Left ventricle myocardium inferior (tissue), 1 donor: ENCODE measurements at regions not wholly inside any gene's neighbourhood (a gene's known extent, or its start where the extent isn't known, plus 50 kb on each side); places are given as distances from the start of the nearest gene placed in this dataset.

Experiments used
- DNase-seq: peaks from one replicate; pipeline ENCODE4 v3.0.0-alpha.2; 2020
- H3K27ac ChIP-seq: fragments of 200-600 bp; replicated peaks from 2 replicates; pipeline ENCODE4 v1.8.0; 2021
- H3K27me3 ChIP-seq: fragments of 200-600 bp; 2 replicates; pipeline ENCODE4 v1.8.0; 2021; ENCODE audit warnings: low read depth
- H3K36me3 ChIP-seq: fragments of 200-600 bp; 2 replicates; pipeline ENCODE4 v1.8.0; 2021
- H3K4me1 ChIP-seq: fragments of 200-600 bp; 2 replicates; pipeline ENCODE4 v1.8.0; 2021
- H3K4me3 ChIP-seq: fragments of 200-600 bp; 2 replicates; pipeline ENCODE4 v1.8.0; 2021; ENCODE audit warnings: mild to moderate bottlenecking, moderate library complexity
- H3K9me3 ChIP-seq: fragments of 200-600 bp; replicated peaks from 2 replicates; pipeline ENCODE4 v1.8.0; 2021
- CTCF ChIP-seq: fragments of 200-600 bp; IDR thresholded peaks from 2 replicates; pipeline ENCODE4 v1.8.0; 2021; ENCODE audit warnings: antibody characterized with exemption, mild to moderate bottlenecking, borderline replicate concordance
- intact Hi-C: fragments of 100-400 bp; cut with micrococcal nuclease; formaldehyde crosslinking; loops from one replicate; pipeline ENCODE4 v1.11.0; 2022
- donor health status: DM: no; HTN: yes; CAD: no; lungs with severe emphysema.

- Histone ChIP-seq H3K9me3 (peaks cover 29% of the 10 kb centered on the region), H3K36me3 (no peaks in the 10 kb centered on the region), H3K27me3 (no peaks in the 10 kb centered on the region), H3K27ac (no peak overlapping the region), H3K4me1 (peaks cover 6% of the 10 kb centered on the region), H3K4me3 (no peak overlapping the region)
- TF ChIP-seq CTCF, result no peak
- no peak for DNase-seq
- intact Hi-C loops, result no loop called here
Observed at GRCh38 chr3:28751864-28752263, 403.2 kb upstream of the AZI2 start.

- DNase-seq, result no peak
- no peaks in the 10 kb centered on the region for H3K27me3 ChIP-seq
- intact Hi-C loops, result no loop called here
- no peak for TF ChIP-seq CTCF
- no peak overlapping the region for H3K4me3 ChIP-seq
- peaks cover 1% of the 10 kb centered on the region for H3K4me1 ChIP-seq
- no peaks in the 10 kb centered on the region for H3K36me3 ChIP-seq
- peaks cover 29% of the 10 kb centered on the region for H3K9me3 ChIP-seq
- H3K27ac ChIP-seq, result no peak overlapping the region
Observed at GRCh38 chr3:28752290-28752689, 403.7 kb upstream of the AZI2 start.

GRCh38 chr3:28756056-28756455, 407.4 kb upstream of the AZI2 start:
- no peak overlapping the region for H3K27ac ChIP-seq
- TF ChIP-seq CTCF, result no peak
- H3K4me1 ChIP-seq, result no peaks in the 10 kb centered on the region
- H3K4me3 ChIP-seq, result no peak overlapping the region
- H3K36me3 ChIP-seq, result no peaks in the 10 kb centered on the region
- intact Hi-C loops, result no loop called here
- no peak for DNase-seq
- no peaks in the 10 kb centered on the region for H3K27me3 ChIP-seq
- peaks cover 17% of the 10 kb centered on the region for H3K9me3 ChIP-seq

GRCh38 chr3:28758115-28758514, 409.5 kb upstream of the AZI2 start:
- TF ChIP-seq CTCF, result no peak
- intact Hi-C loops, result no loop called here
- Histone ChIP-seq H3K27ac (no peak overlapping the region), H3K4me3 (no peak overlapping the region), H3K27me3 (no peaks in the 10 kb centered on the region), H3K36me3 (no peaks in the 10 kb centered on the region), H3K4me1 (no peaks in the 10 kb centered on the region), H3K9me3 (peaks cover 4% of the 10 kb centered on the region)
- no peak for DNase-seq

GRCh38 chr3:28761375-28761774, 412.8 kb upstream of the AZI2 start:
- no peaks in the 10 kb centered on the region for H3K27me3 ChIP-seq
- DNase-seq, result no peak
- no peak overlapping the region for H3K4me3 ChIP-seq
- no peaks in the 10 kb centered on the region for H3K36me3 ChIP-seq
- no peak overlapping the region for H3K27ac ChIP-seq
- no peak for TF ChIP-seq CTCF
- H3K4me1 ChIP-seq, result no peaks in the 10 kb centered on the region
- H3K9me3 ChIP-seq, result no peaks in the 10 kb centered on the region
- intact Hi-C loops, result no loop called here

- Histone ChIP-seq H3K36me3 (no peaks in the 10 kb centered on the region), H3K27me3 (no peaks in the 10 kb centered on the region), H3K4me1 (no peaks in the 10 kb centered on the region), H3K4me3 (no peak overlapping the region), H3K9me3 (peaks cover 11% of the 10 kb centered on the region), H3K27ac (no peak overlapping the region)
- intact Hi-C loops, result no loop called here
- no peak for TF ChIP-seq CTCF
- no peak for DNase-seq
Observed at GRCh38 chr3:28765194-28765593, 416.6 kb upstream of the AZI2 start.
